HepG2 (cell line): ENCODE measurements at regions not wholly inside any gene's neighbourhood (a gene's known extent, or its start where the extent isn't known, plus 50 kb on each side); places are given as distances from the start of the nearest gene placed in this dataset.

ENCODE experiments used
- ATAC-seq: fragments of 200-7000 bp; cut with Tn5 transposase; 3 replicates; pipeline ENCODE4 v1.9.1; 2020; ENCODE audit warnings: mild to moderate bottlenecking, moderate library complexity
- BruUV-seq: library from RNA; stranded (reverse); fragments of 400-500 nt; replicated peaks from 2 replicates; lab custom pipeline; 2021; lab: Mats Ljungman, UMichigan
- CTCF ChIA-PET: fragments of 300-600 bp; formaldehyde crosslinking; extraction: SDS; loops from one replicate; lab custom pipeline; 2021; ENCODE audit warnings: low total read pairs, inconsistent platforms, low intra/inter-chr PET ratio; lab: Yijun Ruan, JAX
- POLR2A ChIA-PET: fragments of 350-600 bp; sonication (Branson Sonifier 250); formaldehyde crosslinking; loops from one replicate; lab custom pipeline; 2020; ENCODE audit warnings: antibody characterized with exemption, inconsistent platforms; lab: Yijun Ruan, JAX
- DNase-seq: peaks from one replicate; pipeline ENCODE4 v3.0.0-alpha.2; 2015; ENCODE audit warnings: low spot score
- FAIRE-seq: peaks from 3 replicates; lab custom pipeline; 2011; peaks lifted over from hg19 to GRCh38; lab: Jason Lieb, UNC
- H2AFZ ChIP-seq: one replicate; pipeline ENCODE4 v1.6.1; 2011; ENCODE audit warnings: low read length, inconsistent platforms
- H3K27ac ChIP-seq: fragments of 300-600 bp; 3 replicates; pipeline ENCODE4 v1.8.0; 2011; ENCODE audit warnings: mixed run types, mild to moderate bottlenecking, mixed read lengths, low read length, inconsistent platforms; ENCODE audit not compliant: insufficient read depth; ENCODE audit errors: extremely low read length
- H3K27me3 ChIP-seq, 2 experiments: fragments of 200-600 bp in 1 of 2; 2 replicates in 1 of 2; 3 replicates in 1 of 2; pipeline versions ENCODE4 v1.6.0 to v1.8.0; 2011; ENCODE audit warnings: low read length in 2 of 2, mild to moderate bottlenecking in 2 of 2, moderate library complexity in 2 of 2, inconsistent platforms in 1 of 2; ENCODE audit not compliant: insufficient read depth in 2 of 2, control insufficient read depth in 1 of 2
- H3K36me3 ChIP-seq, 2 experiments: fragments of 200-600 bp in 1 of 2; replicated peaks in 1 of 2; 2 replicates in 1 of 2; 3 replicates in 1 of 2; pipeline versions ENCODE4 v1.5.1 to v1.8.0; 2011; ENCODE audit warnings: low read length in 2 of 2, inconsistent platforms in 1 of 2; ENCODE audit not compliant: insufficient read depth in 2 of 2, control insufficient read depth in 1 of 2
- H3K4me1 ChIP-seq: 2 replicates; pipeline ENCODE4 v1.5.1; 2012; ENCODE audit warnings: low read length, inconsistent platforms; ENCODE audit not compliant: insufficient read depth
- H3K4me2 ChIP-seq: 2 replicates; pipeline ENCODE4 v1.6.0; 2011; ENCODE audit warnings: low read depth, low read length, inconsistent platforms
- H3K4me3 ChIP-seq, 3 experiments: fragments of 200-600 bp in 1 of 3; sonication (generic), shearing (Covaris generic) in 1 of 3; replicated peaks in 1 of 3; 2 replicates each; pipeline ENCODE4 v1.5.1; 2011 to 2016; ENCODE audit warnings: low read length in 3 of 3, inconsistent platforms in 2 of 3, low read depth in 2 of 3, mild to moderate bottlenecking in 2 of 3, control low read depth in 1 of 3, mixed read lengths in 1 of 3; ENCODE audit not compliant: insufficient read depth in 1 of 3
- H3K79me2 ChIP-seq: one replicate; pipeline ENCODE4 v1.6.1; 2011; ENCODE audit warnings: low read length, inconsistent platforms; ENCODE audit not compliant: insufficient read depth
- H3K9ac ChIP-seq: 2 replicates; pipeline ENCODE4 v1.6.0; 2011; ENCODE audit warnings: mild to moderate bottlenecking, low read depth, low read length, inconsistent platforms; ENCODE audit not compliant: insufficient read depth
- H3K9me3 ChIP-seq: 2 replicates; pipeline ENCODE4 v1.5.1; 2012; ENCODE audit warnings: mild to moderate bottlenecking, low read length
- H4K20me1 ChIP-seq: 2 replicates; pipeline ENCODE4 v1.6.0; 2011; ENCODE audit warnings: inconsistent platforms, mild to moderate bottlenecking, low read length, moderate library complexity; ENCODE audit not compliant: insufficient read depth
- AHR ChIP-seq: IDR thresholded peaks from 2 replicates; pipeline ENCODE4 v1.6.1; 2018; ENCODE audit warnings: missing genetic modification reagents, missing compliant biosample characterization
- AKAP8 ChIP-seq: sonication (generic); formaldehyde crosslinking; IDR thresholded peaks from 2 replicates; pipeline ENCODE4 v1.5.1; 2020; ENCODE audit warnings: mild to moderate bottlenecking, missing genetic modification reagents
- CEBPG ChIP-seq: IDR thresholded peaks from 2 replicates; pipeline ENCODE4 v1.6.1; 2016
- FOXK1 ChIP-seq: sonication (generic); formaldehyde crosslinking; IDR thresholded peaks from 2 replicates; pipeline ENCODE4 v1.4.0; 2020; ENCODE audit warnings: low read depth, missing genetic modification reagents, borderline replicate concordance
- FOXO1 ChIP-seq: sonication (generic); formaldehyde crosslinking; IDR thresholded peaks from 2 replicates; pipeline ENCODE4 v1.4.0; 2020; ENCODE audit warnings: missing genetic modification reagents
- JUNB ChIP-seq: sonication (generic); formaldehyde crosslinking; IDR thresholded peaks from 2 replicates; pipeline ENCODE4 v1.8.0; 2022; ENCODE audit warnings: missing genetic modification reagents, mild to moderate bottlenecking, borderline replicate concordance
- MBD4 ChIP-seq: IDR thresholded peaks from 2 replicates; pipeline ENCODE4 v1.6.1; 2012; ENCODE audit warnings: low read length, inconsistent platforms, borderline replicate concordance
- NFIB ChIP-seq: sonication (generic); formaldehyde crosslinking; IDR thresholded peaks from 2 replicates; pipeline ENCODE4 v1.9.0; 2021; ENCODE audit warnings: missing genetic modification reagents, mild to moderate bottlenecking, borderline replicate concordance
- RXRB ChIP-seq: IDR thresholded peaks from 2 replicates; pipeline ENCODE4 v1.6.1; 2016; ENCODE audit warnings: borderline replicate concordance, missing genetic modification reagents, missing compliant biosample characterization
- SRY ChIP-seq: sonication (generic); formaldehyde crosslinking; IDR thresholded peaks from 2 replicates; pipeline ENCODE4 v1.8.0; 2022; ENCODE audit warnings: mild to moderate bottlenecking, missing genetic modification reagents
- TCF12 ChIP-seq, 2 experiments: fragments of 450-650 bp in 1 of 2; sonication (generic) in 1 of 2; formaldehyde crosslinking in 1 of 2; IDR thresholded peaks; 2 replicates each; pipeline versions ENCODE4 v1.6.1 to v1.8.0; 2017 to 2022; ENCODE audit warnings: antibody characterized with exemption in 1 of 2, mild to moderate bottlenecking in 1 of 2, missing genetic modification reagents in 1 of 2, moderate library complexity in 1 of 2
- ZFP36 ChIP-seq: fragments of 150-350 bp; IDR thresholded peaks from 2 replicates; pipeline ENCODE4 v1.6.1; 2018; ENCODE audit warnings: borderline replicate concordance, low read length, low read depth; ENCODE audit not compliant: partially characterized antibody
- ZMYM3 ChIP-seq: sonication (generic); formaldehyde crosslinking; IDR thresholded peaks from 2 replicates; pipeline ENCODE4 v1.5.1; 2020; ENCODE audit warnings: mild to moderate bottlenecking, missing genetic modification reagents
- WGBS: methylation state at CpG from one replicate; pipeline ENCODE4 v1.1.6; 2017; ENCODE audit warnings: low lambda C conversion rate; 5-methylcytosine and 5-hydroxymethylcytosine counted together
- in situ Hi-C: cut with HindIII; loops from 2 replicates; pipeline ENCODE4 v1.10.0; 2017; ENCODE audit warnings: low pct_unique_long_range_greater_than_20kb; ENCODE audit not compliant: extremely low pct_ligation_motif_present
- intact Hi-C: fragments of 100-400 bp; cut with micrococcal nuclease; formaldehyde crosslinking; loops from one replicate; pipeline ENCODE4 v1.10.0; 2022; ENCODE audit not compliant: unreplicated experiment
- TF ChIP-seq, protein P1 (sequence below): IDR thresholded peaks from 2 replicates; pipeline ENCODE4 v1.6.1; 2012; ENCODE audit warnings: inconsistent platforms
- TF ChIP-seq, protein P2 (sequence below): sonication (generic); formaldehyde crosslinking; IDR thresholded peaks from 2 replicates; pipeline ENCODE4 v1.5.0; 2020; ENCODE audit warnings: mild to moderate bottlenecking, missing genetic modification reagents, borderline replicate concordance
- TF ChIP-seq, protein P3 (sequence below): sonication (generic); formaldehyde crosslinking; IDR thresholded peaks from 2 replicates; pipeline ENCODE4 v1.8.1; 2023; ENCODE audit warnings: missing genetic modification reagents, inconsistent platforms, borderline replicate concordance
- TF ChIP-seq, protein P4 (sequence below): sonication (generic); formaldehyde crosslinking; IDR thresholded peaks from 2 replicates; pipeline ENCODE4 v1.4.0; 2020; ENCODE audit warnings: missing genetic modification reagents

DNA sequence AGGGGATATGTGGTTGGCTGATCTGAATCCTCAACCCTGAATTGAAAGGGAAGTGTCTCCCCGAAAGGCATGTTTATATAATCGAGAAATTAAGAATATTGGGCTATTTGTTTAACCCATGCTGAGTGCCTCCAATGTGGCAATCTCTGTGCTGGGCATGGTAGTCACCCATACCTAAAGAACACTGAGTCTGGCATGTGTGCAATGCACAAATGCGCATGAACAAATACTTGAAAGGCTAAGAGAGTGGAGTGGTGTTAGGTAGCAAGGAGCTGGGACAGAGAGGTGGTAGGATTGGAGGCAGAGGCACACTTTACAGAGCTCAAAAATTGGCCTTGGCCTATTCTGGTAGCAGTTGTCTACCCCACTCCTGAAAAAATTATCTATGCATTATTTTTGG is 645.1 kb upstream of the FAM98A start:
- no peaks in the 10 kb centered on the region for H3K27me3 ChIP-seq
- H3K36me3 ChIP-seq = no peaks in the 10 kb centered on the region
- H3K9ac ChIP-seq = no peak overlapping the region
- WGBS = 29% methylated on average over 3 of the region's 3 CpGs
- DNase-seq (no peak), ATAC-seq (no peak), FAIRE-seq (no peak)
- TF ChIP-seq ZMYM3 (CRISPR knock-in tag) = no peak
- no peak for TF ChIP-seq ZFP36
- TF ChIP-seq TCF12 (IDR thresholded peaks at IDR 0.05) = no peak
- no peak for TF ChIP-seq TCF12 (CRISPR knock-in tag; IDR thresholded peaks at IDR 0.05)
- TF ChIP-seq FOXK1 (CRISPR knock-in tag) = no peak
- no peak for TF ChIP-seq CEBPG (CRISPR knock-in tag)
- TF ChIP-seq AKAP8 (CRISPR knock-in tag) = no peak
- TF ChIP-seq RXRB = no peak
- TF ChIP-seq, protein P1, sequence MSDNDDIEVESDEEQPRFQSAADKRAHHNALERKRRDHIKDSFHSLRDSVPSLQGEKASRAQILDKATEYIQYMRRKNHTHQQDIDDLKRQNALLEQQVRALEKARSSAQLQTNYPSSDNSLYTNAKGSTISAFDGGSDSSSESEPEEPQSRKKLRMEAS = no peak
- TF ChIP-seq, protein P2, sequence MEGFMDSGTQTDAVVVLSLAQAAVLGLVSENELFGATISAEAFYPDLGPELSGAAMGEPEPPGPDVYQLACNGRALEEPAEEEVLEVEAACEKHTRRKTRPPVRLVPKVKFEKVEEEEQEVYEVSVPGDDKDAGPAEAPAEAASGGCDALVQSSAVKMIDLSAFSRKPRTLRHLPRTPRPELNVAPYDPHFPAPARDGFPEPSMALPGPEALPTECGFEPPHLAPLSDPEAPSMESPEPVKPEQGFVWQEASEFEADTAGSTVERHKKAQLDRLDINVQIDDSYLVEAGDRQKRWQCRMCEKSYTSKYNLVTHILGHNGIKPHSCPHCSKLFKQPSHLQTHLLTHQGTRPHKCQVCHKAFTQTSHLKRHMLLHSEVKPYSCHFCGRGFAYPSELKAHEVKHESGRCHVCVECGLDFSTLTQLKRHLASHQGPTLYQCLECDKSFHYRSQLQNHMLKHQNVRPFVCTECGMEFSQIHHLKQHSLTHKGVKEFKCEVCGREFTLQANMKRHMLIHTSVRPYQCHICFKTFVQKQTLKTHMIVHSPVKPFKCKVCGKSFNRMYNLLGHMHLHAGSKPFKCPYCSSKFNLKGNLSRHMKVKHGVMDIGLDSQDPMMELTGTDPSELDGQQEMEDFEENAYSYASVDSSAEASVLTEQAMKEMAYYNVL (CRISPR knock-in tag) = no peak
- no peak for TF ChIP-seq FOXO1
- TF ChIP-seq, protein P3, sequence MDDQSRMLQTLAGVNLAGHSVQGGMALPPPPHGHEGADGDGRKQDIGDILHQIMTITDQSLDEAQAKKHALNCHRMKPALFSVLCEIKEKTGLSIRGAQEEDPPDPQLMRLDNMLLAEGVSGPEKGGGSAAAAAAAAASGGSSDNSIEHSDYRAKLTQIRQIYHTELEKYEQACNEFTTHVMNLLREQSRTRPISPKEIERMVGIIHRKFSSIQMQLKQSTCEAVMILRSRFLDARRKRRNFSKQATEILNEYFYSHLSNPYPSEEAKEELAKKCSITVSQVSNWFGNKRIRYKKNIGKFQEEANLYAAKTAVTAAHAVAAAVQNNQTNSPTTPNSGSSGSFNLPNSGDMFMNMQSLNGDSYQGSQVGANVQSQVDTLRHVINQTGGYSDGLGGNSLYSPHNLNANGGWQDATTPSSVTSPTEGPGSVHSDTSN (CRISPR knock-in tag) = no peak
- TF ChIP-seq JUNB (CRISPR knock-in tag) = no peak
- no peak for TF ChIP-seq MBD4
- no peak for TF ChIP-seq AHR (CRISPR knock-in tag)
- TF ChIP-seq NFIB (CRISPR knock-in tag) = no peak
- TF ChIP-seq, protein P4, sequence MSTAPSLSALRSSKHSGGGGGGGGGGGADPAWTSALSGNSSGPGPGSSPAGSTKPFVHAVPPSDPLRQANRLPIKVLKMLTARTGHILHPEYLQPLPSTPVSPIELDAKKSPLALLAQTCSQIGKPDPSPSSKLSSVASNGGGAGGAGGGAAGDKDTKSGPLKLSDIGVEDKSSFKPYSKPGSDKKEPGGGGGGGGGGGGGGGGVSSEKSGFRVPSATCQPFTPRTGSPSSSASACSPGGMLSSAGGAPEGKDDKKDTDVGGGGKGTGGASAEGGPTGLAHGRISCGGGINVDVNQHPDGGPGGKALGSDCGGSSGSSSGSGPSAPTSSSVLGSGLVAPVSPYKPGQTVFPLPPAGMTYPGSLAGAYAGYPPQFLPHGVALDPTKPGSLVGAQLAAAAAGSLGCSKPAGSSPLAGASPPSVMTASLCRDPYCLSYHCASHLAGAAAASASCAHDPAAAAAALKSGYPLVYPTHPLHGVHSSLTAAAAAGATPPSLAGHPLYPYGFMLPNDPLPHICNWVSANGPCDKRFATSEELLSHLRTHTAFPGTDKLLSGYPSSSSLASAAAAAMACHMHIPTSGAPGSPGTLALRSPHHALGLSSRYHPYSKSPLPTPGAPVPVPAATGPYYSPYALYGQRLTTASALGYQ (CRISPR knock-in tag) = no peak
- TF ChIP-seq SRY = no peak
- no peaks in the 10 kb centered on the region for H4K20me1 ChIP-seq
- no peak overlapping the region for H3K27ac ChIP-seq
- no peaks in the 10 kb centered on the region for H3K79me2 ChIP-seq
- no peak overlapping the region for H2AFZ ChIP-seq
- H3K4me2 ChIP-seq = no peak overlapping the region
- no TSS peak for BruUV-seq
- intact Hi-C loops (no loop called here), in situ Hi-C loops (no loop called here)
- ChIA-PET CTCF (no interaction called here), POLR2A (no interaction called here)
- no peaks in the 10 kb centered on the region for H3K4me1 ChIP-seq
- no peak overlapping the region for H3K4me3 ChIP-seq
- peaks cover 45% of the 10 kb centered on the region for H3K9me3 ChIP-seq
